ENCODE measurements at regions not wholly inside any gene's neighbourhood (a gene's known extent, or its start where the extent isn't known, plus 50 kb on each side); places are given as distances from the start of the nearest gene placed in this dataset.
A peak's percentile ranks its signal among the peaks of the same experiment; 100 is the strongest.

DNA sequence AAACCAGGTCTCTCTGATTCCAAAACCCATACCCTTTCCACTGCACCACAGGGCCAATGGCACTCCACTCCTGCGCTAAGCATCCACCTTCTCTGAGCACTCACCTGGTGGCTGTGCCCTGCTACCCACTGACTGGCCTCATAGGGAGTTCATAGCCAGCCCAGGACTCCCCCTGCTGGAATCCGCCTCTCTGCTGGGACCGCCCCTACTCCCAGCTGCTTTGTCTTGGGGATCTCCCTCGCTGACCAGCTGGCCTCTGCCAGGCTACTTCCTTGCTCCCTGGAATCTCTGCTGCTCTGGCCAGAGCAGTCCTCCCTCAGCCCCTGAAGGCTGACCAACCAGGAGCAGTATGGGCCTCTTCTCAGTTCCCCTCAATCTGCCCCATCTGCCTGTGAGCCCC, 129.7 kb downstream of the FAXC start:
- DNase-seq (ENCODE audit: low read depth in 2 of 2): peak in 1 of 2 donors; percentile 14

GRCh38 chr6:99216959-99217358, 132.5 kb downstream of the FAXC start:
- no peak for DNase-seq (ENCODE audit: low read depth in 2 of 2)

GRCh38 chr6:99195986-99196655, 153.4 kb downstream of the FAXC start:
- no peak for DNase-seq (ENCODE audit: low read depth in 2 of 2)

GRCh38 chr6:99192561-99192960, 156.9 kb downstream of the FAXC start:
- no peak for DNase-seq (ENCODE audit: low read depth in 2 of 2)

DNA sequence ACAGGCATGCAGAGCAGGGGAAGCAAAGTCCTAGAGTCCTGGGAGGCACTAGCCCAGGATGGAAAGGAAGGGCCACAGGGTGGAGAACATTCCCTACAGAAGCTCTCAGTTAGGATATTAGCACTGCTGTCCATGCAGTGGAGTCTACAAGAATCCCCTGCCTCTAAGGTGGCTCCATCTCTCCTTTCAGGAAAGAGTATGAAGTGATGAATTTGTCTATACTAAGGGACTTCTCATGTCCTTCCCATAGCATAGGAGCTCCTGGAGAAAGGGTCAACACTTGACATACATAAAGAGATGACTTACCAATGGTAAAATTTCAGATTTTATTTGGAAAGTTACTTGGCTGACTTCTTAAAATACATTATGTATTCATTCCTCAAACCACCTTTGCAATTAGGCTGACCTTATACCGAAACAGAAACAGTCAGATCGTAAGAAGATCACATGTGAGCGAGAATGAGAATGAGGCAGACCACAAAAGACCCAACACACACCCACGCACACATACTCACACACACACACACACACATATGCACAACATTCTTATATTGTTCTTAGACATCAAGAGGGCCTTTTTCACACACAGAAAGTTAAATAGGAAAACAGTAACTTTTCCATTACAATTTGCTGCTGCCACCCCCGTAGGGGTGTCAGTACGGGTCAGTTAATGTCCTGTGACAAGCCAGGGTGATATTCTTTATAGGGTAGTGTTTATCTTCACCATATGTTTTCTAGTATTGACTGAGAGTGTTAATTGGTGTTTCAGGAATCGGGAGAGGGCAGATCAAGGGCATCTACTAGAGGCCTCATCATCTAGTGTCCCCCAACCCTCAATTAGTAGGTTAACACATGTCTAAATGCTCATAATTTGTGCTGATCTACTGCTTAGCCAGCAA, 159.4 kb downstream of the FAXC start:
- DNase-seq (ENCODE audit: low read depth in 2 of 2): no peak

- DNase-seq (ENCODE audit: low read depth in 2 of 2): no peak
Observed at GRCh38 chr6:99187429-99187828, 162.0 kb downstream of the FAXC start.

DNA sequence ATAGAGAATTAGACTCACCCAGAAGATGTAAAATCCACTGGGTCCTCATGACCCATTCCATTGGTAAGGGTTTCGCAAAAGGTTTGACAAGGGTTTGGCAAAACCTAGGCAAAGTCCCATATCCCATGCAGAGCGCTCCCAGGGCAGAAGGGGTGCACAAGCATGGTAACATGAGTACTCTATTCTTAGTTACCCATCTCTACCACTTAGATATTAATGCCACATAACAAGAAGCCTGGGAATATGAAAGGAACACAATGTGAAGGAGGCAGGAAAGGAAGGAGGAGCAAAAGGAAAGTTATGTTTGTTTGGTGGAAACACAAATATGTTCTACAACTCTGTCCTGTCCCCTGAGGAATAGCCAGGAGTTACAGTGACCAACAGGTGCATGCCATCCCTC, 163.1 kb downstream of the FAXC start:
- DNase-seq (ENCODE audit: low read depth in 2 of 2): no peak

DNA sequence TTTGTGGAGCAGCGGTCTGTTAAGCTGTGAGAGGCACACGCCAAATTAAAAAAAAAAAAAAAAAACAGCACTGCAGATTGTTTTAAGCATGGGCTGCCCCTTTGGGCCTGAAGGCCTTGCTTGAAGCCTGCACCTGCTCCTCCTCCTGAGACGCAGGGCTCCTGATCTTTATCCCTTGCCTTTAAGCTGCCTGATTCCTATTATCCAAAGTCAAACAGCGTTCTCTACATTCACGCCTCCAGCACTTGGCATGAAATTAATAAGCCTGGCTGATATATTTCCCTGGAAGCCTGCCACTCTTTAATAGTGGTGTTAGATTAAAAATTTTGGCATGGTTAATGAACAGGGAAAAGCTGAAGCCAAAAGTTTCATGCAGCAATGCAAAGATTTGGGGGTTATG, 163.9 kb downstream of the FAXC start:
- DNase-seq (ENCODE audit: low read depth in 2 of 2): no peak

- no peak for DNase-seq (ENCODE audit: low read depth in 2 of 2)
Observed at GRCh38 chr6:99184696-99185095, 164.8 kb downstream of the FAXC start.

DNA sequence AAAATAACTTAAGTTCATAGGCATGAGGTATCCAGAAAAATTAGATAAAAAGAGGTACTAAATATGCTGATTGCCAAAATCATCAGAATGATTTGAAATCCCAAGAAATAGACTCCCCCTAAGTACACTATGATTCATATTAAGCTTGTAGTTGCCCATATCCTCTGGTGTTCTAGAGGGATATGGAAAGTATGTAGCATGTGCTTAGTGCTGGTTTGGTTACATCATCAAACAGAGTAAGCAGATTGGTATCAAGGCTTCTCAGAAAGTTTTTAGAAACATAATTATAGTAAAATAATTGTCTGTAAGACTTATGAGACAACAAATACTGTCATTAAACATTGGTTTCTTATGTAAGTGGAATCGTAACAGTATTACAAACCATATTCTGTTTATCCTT, 166.4 kb downstream of the FAXC start:
- DNase-seq (ENCODE audit: low read depth in 2 of 2): no peak

GRCh38 chr6:99181174-99181573, 168.3 kb downstream of the FAXC start:
- no peak for DNase-seq (ENCODE audit: low read depth in 2 of 2)

GRCh38 chr6:99178168-99178567, 171.3 kb downstream of the FAXC start:
- no peak for DNase-seq (ENCODE audit: low read depth in 2 of 2)

- DNase-seq (ENCODE audit: low read depth in 2 of 2): no peak
Observed at GRCh38 chr6:99177736-99178135, 171.7 kb downstream of the FAXC start.

DNA sequence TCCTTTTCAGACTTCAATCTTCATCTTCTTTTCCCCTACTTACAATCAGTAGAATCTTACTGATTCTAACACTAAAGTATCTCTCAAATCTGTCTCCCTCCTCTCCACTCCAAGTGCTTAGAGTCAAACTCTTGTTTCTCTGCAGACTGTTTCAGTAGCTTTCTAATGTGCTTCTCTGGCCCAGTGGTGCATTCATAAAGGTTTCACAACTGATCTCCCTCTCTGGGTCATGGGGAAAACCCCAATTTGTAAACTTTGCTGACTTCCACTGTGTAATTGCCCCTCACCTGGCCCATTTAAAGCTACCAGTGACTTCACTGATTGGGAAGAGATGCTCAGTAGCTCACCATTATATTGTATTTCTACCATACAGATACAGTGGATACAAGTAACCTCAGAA, 183.6 kb downstream of the FAXC start:
- DNase-seq (ENCODE audit: low read depth in 2 of 2): no peak

DNA sequence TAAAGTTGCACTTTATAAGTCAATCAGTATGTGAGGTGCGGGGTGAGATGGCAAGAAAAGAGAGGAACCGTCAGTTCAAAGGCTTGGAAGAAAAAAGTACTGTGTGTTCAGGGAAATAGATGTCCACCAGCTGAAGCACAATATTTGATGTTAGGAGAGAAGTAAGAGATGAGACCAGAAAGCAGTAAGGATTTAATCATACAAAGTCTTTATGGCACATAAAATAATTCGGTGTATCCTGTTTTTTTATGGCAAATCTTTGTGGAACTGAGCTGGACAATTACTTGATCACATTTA, 197.2 kb downstream of the FAXC start:
- DNase-seq (ENCODE audit: low read depth in 2 of 2): no peak

GRCh38 chr6:99151634-99152346, 197.7 kb downstream of the FAXC start:
- peak; percentile 37 to 38 for DNase-seq (ENCODE audit: low read depth in 2 of 2)

DNA sequence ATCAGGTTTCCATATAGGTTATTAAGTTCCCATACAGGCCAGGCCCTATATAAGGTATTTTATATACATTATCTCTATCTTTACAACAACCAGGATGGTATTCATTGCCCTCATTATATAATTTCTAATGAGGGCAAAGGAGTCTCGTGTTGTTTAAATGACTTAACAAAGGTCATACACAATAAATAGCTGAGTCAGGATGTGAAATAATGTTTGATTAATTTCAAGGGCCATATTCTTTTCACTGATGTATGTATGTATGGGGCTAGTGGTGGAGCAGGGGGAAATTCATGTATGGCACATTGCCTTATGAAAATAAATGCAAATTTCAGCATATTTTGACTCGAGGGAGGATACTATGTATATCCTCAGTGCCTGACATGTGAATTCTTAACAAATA, 200.7 kb downstream of the FAXC start:
- no peak for DNase-seq (ENCODE audit: low read depth in 2 of 2)

DNA sequence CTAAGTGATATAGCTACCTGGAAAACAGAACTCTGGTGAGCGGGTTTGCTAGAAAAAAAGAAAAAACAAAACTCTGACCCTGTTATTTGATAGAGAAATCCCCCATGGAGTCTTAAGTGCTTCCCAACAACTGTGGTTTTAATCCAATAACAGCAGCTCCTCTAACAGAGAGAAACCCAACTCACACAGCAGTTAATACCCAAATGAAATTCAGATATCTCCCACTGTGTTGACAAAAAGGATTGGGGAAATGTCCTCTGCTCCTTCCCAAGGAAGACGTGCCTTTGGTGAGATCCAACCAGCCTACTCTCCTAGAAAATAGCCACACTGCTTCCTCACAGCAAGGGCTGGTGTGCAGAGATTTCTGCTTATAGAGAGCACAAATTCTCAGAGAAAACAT, 200.4 kb upstream of the FBXL4 start:
- no peak for DNase-seq (ENCODE audit: low read depth in 2 of 2)

GRCh38 chr6:99147206-99147605, 199.5 kb upstream of the FBXL4 start:
- DNase-seq (ENCODE audit: low read depth in 2 of 2): no peak

DNA sequence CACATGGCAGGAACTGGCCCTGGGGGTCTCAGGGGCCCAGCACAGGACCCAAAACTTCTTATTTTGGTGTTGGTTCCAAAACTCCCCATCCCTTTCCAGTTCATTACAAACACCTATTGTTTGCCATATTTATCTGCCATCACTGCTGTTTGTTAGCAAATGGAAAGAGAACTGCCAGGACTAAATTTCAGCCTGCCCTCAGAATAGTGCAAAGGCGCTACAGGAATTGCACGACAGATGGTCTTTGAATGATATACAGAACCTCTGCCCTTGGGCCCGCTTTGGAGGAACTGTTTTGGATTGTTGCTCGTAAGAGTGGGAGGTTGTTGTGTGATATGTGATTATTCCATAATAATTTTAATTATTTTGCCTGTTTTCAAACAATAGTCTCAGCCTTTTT, 199.0 kb upstream of the FBXL4 start:
- no peak for DNase-seq (ENCODE audit: low read depth in 2 of 2)

DNA sequence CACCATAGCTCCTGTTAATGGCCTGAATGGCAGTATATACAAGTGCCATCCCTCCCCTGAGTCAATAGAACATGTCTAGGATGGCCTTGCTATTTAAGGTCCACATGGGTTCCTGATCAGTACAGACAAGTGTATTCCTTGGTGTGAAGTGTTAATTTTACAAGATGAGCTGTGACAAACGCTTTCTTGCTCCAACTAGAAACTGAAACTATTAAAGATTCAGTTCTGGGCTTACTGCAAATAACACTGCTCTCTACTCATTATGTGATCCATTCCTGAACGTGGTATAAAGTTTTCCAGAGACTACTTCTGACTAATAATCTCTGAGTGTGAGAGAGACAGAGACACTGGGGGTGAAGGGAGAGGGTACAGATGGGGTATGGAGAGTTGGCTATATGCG, 198.0 kb upstream of the FBXL4 start:
- no peak for DNase-seq (ENCODE audit: low read depth in 2 of 2)

- no peak for DNase-seq (ENCODE audit: low read depth in 2 of 2)
Observed at GRCh38 chr6:99143108-99143861, 195.5 kb upstream of the FBXL4 start.

Measured in lung microvascular endothelial cell (primary cell).